ENCODE measurements at regions not wholly inside any gene's neighbourhood (a gene's known extent, or its start where the extent isn't known, plus 50 kb on each side); places are given as distances from the start of the nearest gene placed in this dataset.

GRCh38 chr9:20215552-20215951 is 406.7 kb downstream of the MLLT3 start:
- H3K4me2 ChIP-seq (ENCODE audit: insufficient read depth, low read length): no peak overlapping the region
- H3K9me3 ChIP-seq (ENCODE audit: low read depth, low read length): no peaks in the 10 kb centered on the region
- no peaks in the 10 kb centered on the region for H3K4me1 ChIP-seq (ENCODE audit: insufficient read depth, low read length)
- H4K20me1 ChIP-seq (ENCODE audit: insufficient read depth, low read length): no peaks in the 10 kb centered on the region
- H3K4me3 ChIP-seq (ENCODE audit: insufficient read depth, low read length): no peak overlapping the region
- peaks cover 5% of the 10 kb centered on the region for H3K27me3 ChIP-seq (ENCODE audit: insufficient read depth, low read length)
- H3K27ac ChIP-seq (ENCODE audit: low read depth, low read length): no peak overlapping the region
- H2AFZ ChIP-seq (ENCODE audit: low read length): no peak overlapping the region
- no peaks in the 10 kb centered on the region for H3K36me3 ChIP-seq (ENCODE audit: insufficient read depth, low read length)
- no peaks in the 10 kb centered on the region for H3K79me2 ChIP-seq (ENCODE audit: insufficient read depth, low read length)
- TF ChIP-seq CTCF (IDR thresholded peaks at IDR 0.05; ENCODE audit: extremely low read depth, low read depth, low read length): no peak
- no peak for DNase-seq (ENCODE audit: insufficient read length, low spot score, missing footprints)

GRCh38 chr9:20212806-20213205 is 409.5 kb downstream of the MLLT3 start:
- Histone ChIP-seq H3K27ac (ENCODE audit: low read depth, low read length) (no peak overlapping the region), H3K79me2 (ENCODE audit: insufficient read depth, low read length) (no peaks in the 10 kb centered on the region), H3K4me1 (ENCODE audit: insufficient read depth, low read length) (no peaks in the 10 kb centered on the region), H3K4me3 (ENCODE audit: insufficient read depth, low read length) (no peak overlapping the region), H3K36me3 (ENCODE audit: insufficient read depth, low read length) (no peaks in the 10 kb centered on the region), H2AFZ (ENCODE audit: low read length) (no peak overlapping the region), H3K9me3 (ENCODE audit: low read depth, low read length) (no peaks in the 10 kb centered on the region), H4K20me1 (ENCODE audit: insufficient read depth, low read length) (no peaks in the 10 kb centered on the region), H3K4me2 (ENCODE audit: insufficient read depth, low read length) (no peak overlapping the region), H3K27me3 (ENCODE audit: insufficient read depth, low read length) (peaks cover 5% of the 10 kb centered on the region)
- no peak for TF ChIP-seq CTCF (IDR thresholded peaks at IDR 0.05; ENCODE audit: extremely low read depth, low read depth, low read length)
- DNase-seq (ENCODE audit: insufficient read length, low spot score, missing footprints): no peak

- TF ChIP-seq CTCF (IDR thresholded peaks at IDR 0.05; ENCODE audit: extremely low read depth, low read depth, low read length): no peak
- Histone ChIP-seq H3K27ac (ENCODE audit: low read depth, low read length) (no peak overlapping the region), H3K27me3 (ENCODE audit: insufficient read depth, low read length) (no peaks in the 10 kb centered on the region), H3K9me3 (ENCODE audit: low read depth, low read length) (no peaks in the 10 kb centered on the region), H3K4me3 (ENCODE audit: insufficient read depth, low read length) (no peak overlapping the region), H2AFZ (ENCODE audit: low read length) (no peak overlapping the region), H3K36me3 (ENCODE audit: insufficient read depth, low read length) (no peaks in the 10 kb centered on the region), H4K20me1 (ENCODE audit: insufficient read depth, low read length) (no peaks in the 10 kb centered on the region), H3K4me1 (ENCODE audit: insufficient read depth, low read length) (no peaks in the 10 kb centered on the region), H3K4me2 (ENCODE audit: insufficient read depth, low read length) (no peak overlapping the region), H3K79me2 (ENCODE audit: insufficient read depth, low read length) (no peaks in the 10 kb centered on the region)
- no peak for DNase-seq (ENCODE audit: insufficient read length, low spot score, missing footprints)
Measured at GRCh38 chr9:20209391-20210340, 412.6 kb downstream of the MLLT3 start.

GRCh38 chr9:20208961-20209371 is 413.3 kb downstream of the MLLT3 start:
- DNase-seq (ENCODE audit: insufficient read length, low spot score, missing footprints): no peak

More at GRCh38 chr9:20208961-20209371, 413.3 kb downstream of the MLLT3 start:
- Histone ChIP-seq H2AFZ (ENCODE audit: low read length) (no peak overlapping the region), H3K79me2 (ENCODE audit: insufficient read depth, low read length) (no peaks in the 10 kb centered on the region), H3K9me3 (ENCODE audit: low read depth, low read length) (no peaks in the 10 kb centered on the region), H3K4me1 (ENCODE audit: insufficient read depth, low read length) (no peaks in the 10 kb centered on the region), H3K27me3 (ENCODE audit: insufficient read depth, low read length) (no peaks in the 10 kb centered on the region), H3K4me2 (ENCODE audit: insufficient read depth, low read length) (no peak overlapping the region), H3K4me3 (ENCODE audit: insufficient read depth, low read length) (no peak overlapping the region), H3K36me3 (ENCODE audit: insufficient read depth, low read length) (no peaks in the 10 kb centered on the region), H4K20me1 (ENCODE audit: insufficient read depth, low read length) (no peaks in the 10 kb centered on the region), H3K27ac (ENCODE audit: low read depth, low read length) (no peak overlapping the region)
- no peak for TF ChIP-seq CTCF (IDR thresholded peaks at IDR 0.05; ENCODE audit: extremely low read depth, low read depth, low read length)
